ENCODE measurements at regions not wholly inside any gene's neighbourhood (a gene's known extent, or its start where the extent isn't known, plus 50 kb on each side); places are given as distances from the start of the nearest gene placed in this dataset.

- TF ChIP-seq CTCF (IDR thresholded peaks at IDR 0.05; ENCODE audit: insufficient read depth, low read length), result no peak
- DNase-seq (ENCODE audit: low read depth), result no peak
- no peak overlapping the region for H3K4me3 ChIP-seq (ENCODE audit: low read depth, low read length)
Observed at GRCh38 chr1:83112248-83112885, 886.6 kb downstream of the TTLL7 start.

- DNase-seq (ENCODE audit: low read depth), result no peak
- TF ChIP-seq CTCF (IDR thresholded peaks at IDR 0.05; ENCODE audit: insufficient read depth, low read length), result no peak
- H3K4me3 ChIP-seq (ENCODE audit: low read depth, low read length), result no peak overlapping the region
Observed at GRCh38 chr1:83110156-83110555, 888.8 kb downstream of the TTLL7 start.

- no peak for TF ChIP-seq CTCF (IDR thresholded peaks at IDR 0.05; ENCODE audit: insufficient read depth, low read length)
- H3K4me3 ChIP-seq (ENCODE audit: low read depth, low read length), result no peak overlapping the region
- no peak for DNase-seq (ENCODE audit: low read depth)
Observed at GRCh38 chr1:83109692-83110091, 889.2 kb downstream of the TTLL7 start.

GRCh38 chr1:83104558-83104957, 894.4 kb downstream of the TTLL7 start:
- H3K4me3 ChIP-seq (ENCODE audit: low read depth, low read length), result no peak overlapping the region
- DNase-seq (ENCODE audit: low read depth), result no peak
- TF ChIP-seq CTCF (IDR thresholded peaks at IDR 0.05; ENCODE audit: insufficient read depth, low read length), result no peak

DNA sequence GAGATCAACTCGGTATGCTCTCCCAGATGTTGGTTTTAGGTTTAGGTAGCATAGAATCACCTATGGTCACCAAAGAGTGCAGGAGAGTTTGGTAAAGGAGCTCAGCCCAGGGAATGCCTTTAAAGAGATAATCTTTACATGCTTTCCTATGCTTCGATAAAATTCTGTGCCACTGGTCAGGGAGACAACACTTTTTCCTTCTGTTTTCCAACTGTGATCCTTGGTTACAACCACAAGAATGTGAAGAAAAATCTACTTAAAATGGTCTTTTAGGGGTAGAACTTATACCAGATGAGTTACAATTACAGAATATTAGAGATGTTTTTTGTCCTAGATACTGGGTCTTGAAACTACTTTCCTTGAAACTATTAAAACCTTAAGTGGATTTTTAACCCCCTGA, 895.6 kb downstream of the TTLL7 start:
- no peak for DNase-seq (ENCODE audit: low read depth)
- no peak overlapping the region for H3K4me3 ChIP-seq (ENCODE audit: low read depth, low read length)
- TF ChIP-seq CTCF (IDR thresholded peaks at IDR 0.05; ENCODE audit: insufficient read depth, low read length), result no peak

GRCh38 chr1:83102630-83103071, 896.3 kb downstream of the TTLL7 start:
- DNase-seq (ENCODE audit: low read depth), result no peak
- no peak for TF ChIP-seq CTCF (IDR thresholded peaks at IDR 0.05; ENCODE audit: insufficient read depth, low read length)
- H3K4me3 ChIP-seq (ENCODE audit: low read depth, low read length), result no peak overlapping the region

- no peak for TF ChIP-seq CTCF (IDR thresholded peaks at IDR 0.05; ENCODE audit: insufficient read depth, low read length)
- no peak overlapping the region for H3K4me3 ChIP-seq (ENCODE audit: low read depth, low read length)
- DNase-seq (ENCODE audit: low read depth), result no peak
Observed at GRCh38 chr1:83101406-83101805, 897.5 kb downstream of the TTLL7 start.
